ENCODE measurements at regions not wholly inside any gene's neighbourhood (a gene's known extent, or its start where the extent isn't known, plus 50 kb on each side); places are given as distances from the start of the nearest gene placed in this dataset.
"Not testable (repeated sequence)": the region's sequence is repeated elsewhere in the genome, so short reads cannot be mapped to it uniquely, and the experiment has no call there.

- ATAC-seq = no peak
These were observed 494.4 kb downstream of the TMX3 start for GRCh38 chr18:68220458-68220857.

GRCh38 chr18:68219872-68220271, 495.0 kb downstream of the TMX3 start:
- ATAC-seq = no peak

GRCh38 chr18:68219274-68219673, 495.6 kb downstream of the TMX3 start:
- ATAC-seq = no peak

GRCh38 chr18:68215931-68216330, 499.0 kb downstream of the TMX3 start:
- ATAC-seq = no peak

- no peak for ATAC-seq
These were observed 528.9 kb downstream of the TMX3 start for GRCh38 chr18:68186039-68186438.

GRCh38 chr18:68181956-68182355, 533.0 kb downstream of the TMX3 start:
- no peak for ATAC-seq

GRCh38 chr18:68179811-68180210, 535.1 kb downstream of the TMX3 start:
- no peak for ATAC-seq

GRCh38 chr18:68178921-68179320, 536.0 kb downstream of the TMX3 start:
- no peak for ATAC-seq

- no peak for ATAC-seq
These were observed 536.9 kb downstream of the TMX3 start for GRCh38 chr18:68177807-68178702.

GRCh38 chr18:68176901-68177300, 538.0 kb downstream of the TMX3 start:
- no peak for ATAC-seq

GRCh38 chr18:68172842-68173549, 541.9 kb downstream of the TMX3 start:
- ATAC-seq = no peak

- no peak for ATAC-seq
These were observed 550.0 kb downstream of the TMX3 start for GRCh38 chr18:68164909-68165308.

- ATAC-seq = not testable (repeated sequence)
These were observed 561.1 kb downstream of the TMX3 start for GRCh38 chr18:68153821-68154220.

GRCh38 chr18:68152770-68153169, 562.1 kb downstream of the TMX3 start:
- no peak for ATAC-seq

GRCh38 chr18:68150961-68151360, 563.9 kb downstream of the TMX3 start:
- ATAC-seq = no peak

GRCh38 chr18:68148863-68149262, 566.0 kb downstream of the TMX3 start:
- no peak for ATAC-seq

GRCh38 chr18:68147728-68148127, 567.2 kb downstream of the TMX3 start:
- ATAC-seq = no peak

- ATAC-seq = no peak
These were observed 593.1 kb downstream of the TMX3 start for GRCh38 chr18:68121826-68122225.

- ATAC-seq = no peak
These were observed 593.6 kb downstream of the TMX3 start for GRCh38 chr18:68121308-68121707.

- no peak for ATAC-seq
These were observed 598.5 kb upstream of the DSEL start for GRCh38 chr18:68114989-68115388.

- no peak for ATAC-seq
These were observed 587.5 kb upstream of the DSEL start for GRCh38 chr18:68104036-68104435.

GRCh38 chr18:68103561-68103960, 587.0 kb upstream of the DSEL start:
- ATAC-seq = no peak

GRCh38 chr18:68102117-68102516, 585.6 kb upstream of the DSEL start:
- no peak for ATAC-seq

GRCh38 chr18:68098655-68099054, 582.1 kb upstream of the DSEL start:
- no peak for ATAC-seq
